CD4-positive, alpha-beta T cell (primary cell): ENCODE measurements at regions not wholly inside any gene's neighbourhood (a gene's known extent, or its start where the extent isn't known, plus 50 kb on each side); places are given as distances from the start of the nearest gene placed in this dataset.

Experiments
- ATAC-seq: fragments of 200-7000 bp; cut with Tn5 transposase; one replicate; pipeline ENCODE4 v1.10.0; 2022; ENCODE audit warnings: mild to moderate bottlenecking; ENCODE audit not compliant: poor library complexity
- CTCF ChIA-PET: fragments of 350-600 bp; sonication (Branson Sonifier 250); formaldehyde crosslinking; loops from one replicate; lab custom pipeline; 2021; ENCODE audit warnings: antibody characterized with exemption, inconsistent platforms; lab: Charles Lee
- POLR2A ChIA-PET: fragments of 350-600 bp; sonication (Branson Sonifier 250); formaldehyde crosslinking; loops from one replicate; lab custom pipeline; 2021; ENCODE audit warnings: antibody characterized with exemption, inconsistent platforms; lab: Charles Lee
- DNase-seq, 14 experiments: peaks; one replicate each; pipeline ENCODE4 v3.0.0-alpha.2; 2013 to 2020; ENCODE audit warnings: mixed read lengths in 2 of 14
- H3K27ac ChIP-seq, 2 donors: one replicate each; pipeline versions ENCODE4 v1.5.1 to v1.7.0; 2013; ENCODE audit warnings: low read length in 2 of 2, low read depth in 1 of 2, mild to moderate bottlenecking in 1 of 2
- H3K27me3 ChIP-seq, 2 experiments: 1 replicate in 1 of 2; 2 replicates in 1 of 2; pipeline versions ENCODE4 v1.6.1 to v1.7.0; 2013; ENCODE audit warnings: low read length in 2 of 2, control low read depth in 1 of 2, mild to moderate bottlenecking in 1 of 2, moderate library complexity in 1 of 2; ENCODE audit not compliant: insufficient read depth in 2 of 2, control insufficient read depth in 1 of 2
- H3K36me3 ChIP-seq: one replicate; pipeline ENCODE4 v1.6.1; 2013; ENCODE audit warnings: low read length, control low read depth; ENCODE audit not compliant: insufficient read depth
- H3K4me1 ChIP-seq: one replicate; pipeline ENCODE4 v1.6.1; 2013; ENCODE audit warnings: low read length, control low read depth; ENCODE audit not compliant: insufficient read depth
- H3K4me3 ChIP-seq: one replicate; pipeline ENCODE4 v1.5.1; 2013; ENCODE audit warnings: mild to moderate bottlenecking, low read length, moderate library complexity
- H3K9me3 ChIP-seq, 2 experiments: 1 replicate in 1 of 2; 2 replicates in 1 of 2; pipeline versions ENCODE4 v1.6.1 to v1.7.0; 2013; ENCODE audit warnings: low read length in 2 of 2, mild to moderate bottlenecking in 2 of 2, control low read depth in 1 of 2, moderate library complexity in 1 of 2; ENCODE audit not compliant: control insufficient read depth in 1 of 2, insufficient read depth in 1 of 2
- H3K27ac Mint-ChIP-seq: one replicate; pipeline ENCODE4 v1.8.0; 2020; ENCODE audit warnings: mixed read lengths
- H3K27me3 Mint-ChIP-seq: one replicate; pipeline ENCODE4 v1.8.0; 2021; ENCODE audit warnings: mixed read lengths
- H3K36me3 Mint-ChIP-seq: one replicate; pipeline ENCODE4 v1.8.0; 2021; ENCODE audit warnings: low read depth, mixed read lengths
- H3K4me1 Mint-ChIP-seq: one replicate; pipeline ENCODE4 v1.8.0; 2021; ENCODE audit warnings: low read depth, mixed read lengths
- H3K4me3 Mint-ChIP-seq: one replicate; pipeline ENCODE4 v1.8.0; 2020; ENCODE audit warnings: mild to moderate bottlenecking, mixed read lengths
- H3K9me3 Mint-ChIP-seq: one replicate; pipeline ENCODE4 v1.8.0; 2020; ENCODE audit warnings: mixed read lengths
- CTCF ChIP-seq: fragments of 200-600 bp; IDR thresholded peaks from one replicate; pipeline ENCODE4 v1.8.0; 2022; ENCODE audit warnings: antibody characterized with exemption, mild to moderate bottlenecking
- intact Hi-C, 2 experiments: fragments of 100-400 bp; cut with DNase I in 1 of 2; cut with micrococcal nuclease in 1 of 2; formaldehyde crosslinking; loops; one replicate each; pipeline versions ENCODE4 v1.15.1 to v1.9.0; 2023 to 2025; cut with DNase I, micrococcal nuclease

DNA sequence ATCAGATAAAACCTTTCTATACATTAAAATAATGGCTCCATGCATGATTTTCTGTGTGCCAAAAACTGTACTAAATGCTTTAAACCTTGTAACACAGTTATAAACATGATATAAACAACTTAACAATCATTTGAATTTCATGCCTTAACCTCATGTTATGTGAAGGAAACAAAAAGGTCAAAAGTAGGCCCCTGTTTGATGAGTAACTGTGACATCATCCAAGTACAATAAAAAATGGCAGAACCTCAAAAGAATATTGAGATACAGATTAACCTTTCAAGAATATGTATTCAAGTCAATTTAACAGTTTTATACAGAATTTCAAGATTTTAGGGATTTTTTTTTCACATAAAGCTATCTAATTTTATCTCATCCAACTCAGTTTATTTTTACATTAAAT lies 310.7 kb upstream of the DCN start:
- DNase-seq (no peak), ATAC-seq (no peak)
- TF ChIP-seq CTCF: no peak
- Histone ChIP-seq H3K36me3 (no peaks in the 10 kb centered on the region), H3K9me3 (no peaks in the 10 kb centered on the region), H3K4me1 (no peaks in the 10 kb centered on the region), H3K27ac (no peak overlapping the region), H3K27me3 (no peaks in the 10 kb centered on the region), H3K4me3 (no peak overlapping the region)
- intact Hi-C loops: no loop called here
- H3K27me3 Mint-ChIP-seq: no peaks in the 10 kb centered on the region
- CTCF ChIA-PET: no interaction called here
- H3K4me3 Mint-ChIP-seq: no peak overlapping the region
- POLR2A ChIA-PET: no interaction called here
- H3K36me3 Mint-ChIP-seq: no peaks in the 10 kb centered on the region
- H3K9me3 Mint-ChIP-seq: no peaks in the 10 kb centered on the region
- H3K27ac Mint-ChIP-seq: no peak overlapping the region
- no peaks in the 10 kb centered on the region for H3K4me1 Mint-ChIP-seq

GRCh38 chr12:91492648-91493047 lies 310.0 kb upstream of the DCN start:
- TF ChIP-seq CTCF: no peak
- intact Hi-C loops: no loop called here
- Histone ChIP-seq H3K9me3 (no peaks in the 10 kb centered on the region), H3K4me1 (no peaks in the 10 kb centered on the region), H3K4me3 (no peak overlapping the region), H3K27ac (no peak overlapping the region), H3K27me3 (no peaks in the 10 kb centered on the region), H3K36me3 (no peaks in the 10 kb centered on the region)
- DNase-seq: no peak
- Mint-ChIP-seq H3K4me3 (no peak overlapping the region), H3K9me3 (no peaks in the 10 kb centered on the region), H3K27ac (no peak overlapping the region), H3K4me1 (no peaks in the 10 kb centered on the region), H3K27me3 (peaks cover 2% of the 10 kb centered on the region), H3K36me3 (no peaks in the 10 kb centered on the region)
- ChIA-PET CTCF (interaction anchor here (0.8 kb wide), 1 partner anchor 16 kb away, joined by 3 read pairs; no protein-coding TSS in a partner anchor), POLR2A (no interaction called here)
- no peak for ATAC-seq

- H3K9me3 Mint-ChIP-seq: no peaks in the 10 kb centered on the region
- no peaks in the 10 kb centered on the region for H3K36me3 Mint-ChIP-seq
- ChIA-PET POLR2A (no interaction called here), CTCF (no interaction called here)
- H3K27ac Mint-ChIP-seq: no peak overlapping the region
- intact Hi-C loops: no loop called here
- H3K4me3 Mint-ChIP-seq: no peak overlapping the region
- H3K27me3 Mint-ChIP-seq: peaks cover 5% of the 10 kb centered on the region
- Histone ChIP-seq H3K4me3 (no peak overlapping the region), H3K36me3 (no peaks in the 10 kb centered on the region), H3K9me3 (no peaks in the 10 kb centered on the region), H3K4me1 (no peaks in the 10 kb centered on the region), H3K27me3 (no peaks in the 10 kb centered on the region), H3K27ac (no peak overlapping the region)
- DNase-seq: no peak
- no peak for TF ChIP-seq CTCF
- no peaks in the 10 kb centered on the region for H3K4me1 Mint-ChIP-seq
- no peak for ATAC-seq
These were observed 308.2 kb upstream of the DCN start for GRCh38 chr12:91490667-91491311.
